HG03442 (cell line): ENCODE measurements at regions not wholly inside any gene's neighbourhood (a gene's known extent, or its start where the extent isn't known, plus 50 kb on each side); places are given as distances from the start of the nearest gene placed in this dataset.
A peak's percentile ranks its signal among the peaks of the same experiment; 100 is the strongest.

ENCODE experiments used
- ATAC-seq: cut with Tn5 transposase; IDR thresholded peaks from one replicate; pipeline ENCODE4 v1.9.1; 2021; ENCODE audit warnings: mild to moderate bottlenecking, moderate library complexity; ENCODE audit not compliant: unreplicated experiment

DNA sequence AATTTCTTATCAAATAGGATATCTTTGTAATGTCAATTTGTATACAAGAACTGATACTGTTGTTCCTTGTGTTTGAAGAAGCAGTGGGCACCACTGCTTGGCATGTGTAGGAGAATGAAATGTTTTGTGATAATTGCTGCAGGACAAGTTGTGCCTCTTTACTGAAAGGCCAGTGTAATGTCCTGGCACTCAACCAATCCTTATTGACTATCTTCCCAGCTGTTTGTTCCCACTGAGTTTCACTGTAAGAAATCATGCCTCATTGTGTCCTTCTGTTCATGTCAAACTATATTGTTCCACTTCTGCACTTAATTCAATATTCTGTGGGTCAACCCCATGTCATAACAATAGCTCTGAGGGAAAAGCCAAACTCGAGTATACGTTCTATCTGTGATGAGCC lies 136.1 kb upstream of the FAM83B start:
- no peak for ATAC-seq

DNA sequence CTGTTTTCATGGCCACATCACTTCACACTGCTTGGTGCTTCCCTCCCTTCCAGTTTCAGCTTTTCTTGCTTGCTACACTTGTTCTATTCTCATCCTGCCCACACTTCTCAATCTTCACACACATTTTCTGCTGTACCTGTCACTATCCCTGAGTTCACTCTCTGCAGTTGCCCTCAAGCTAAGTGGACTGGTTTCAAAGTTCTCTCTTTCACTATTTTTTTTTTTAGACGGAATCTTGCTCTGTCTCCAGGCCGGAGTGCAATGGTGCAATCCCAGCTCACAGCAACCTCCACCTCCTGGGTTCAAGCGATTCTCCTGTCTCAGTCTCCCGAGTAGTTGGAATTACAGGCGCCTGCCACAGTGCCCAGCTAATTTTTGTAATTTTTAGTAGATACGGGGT lies 130.6 kb upstream of the FAM83B start:
- no peak for ATAC-seq

GRCh38 chr6:54716877-54717276 lies 129.7 kb upstream of the FAM83B start:
- ATAC-seq: no peak

GRCh38 chr6:54717849-54718455 lies 128.6 kb upstream of the FAM83B start:
- peak; percentile 87 for ATAC-seq

DNA sequence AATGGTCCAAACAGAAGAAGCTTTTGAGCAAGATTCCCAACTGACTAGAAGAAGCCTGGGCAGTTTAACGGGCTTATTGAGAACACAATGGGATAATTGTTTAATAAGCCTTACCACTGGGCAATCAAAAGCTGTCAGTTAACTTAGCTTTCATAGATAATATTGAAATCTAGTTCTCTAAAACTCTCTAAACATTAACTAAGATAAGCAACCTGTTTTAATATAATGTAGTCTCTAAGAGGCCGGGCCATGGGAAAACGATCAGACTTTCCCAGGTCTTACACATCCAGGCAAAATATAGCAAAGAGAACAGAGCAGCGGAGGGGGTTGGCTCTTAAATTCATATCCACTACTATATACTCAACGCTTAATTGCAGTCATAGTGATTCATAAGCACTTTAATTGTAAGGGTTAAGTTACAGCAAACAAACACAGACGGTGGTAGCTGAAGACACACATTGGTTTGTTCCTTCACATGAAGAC lies 128.0 kb upstream of the FAM83B start:
- ATAC-seq: no peak

GRCh38 chr6:54719131-54719530 lies 127.4 kb upstream of the FAM83B start:
- no peak for ATAC-seq

DNA sequence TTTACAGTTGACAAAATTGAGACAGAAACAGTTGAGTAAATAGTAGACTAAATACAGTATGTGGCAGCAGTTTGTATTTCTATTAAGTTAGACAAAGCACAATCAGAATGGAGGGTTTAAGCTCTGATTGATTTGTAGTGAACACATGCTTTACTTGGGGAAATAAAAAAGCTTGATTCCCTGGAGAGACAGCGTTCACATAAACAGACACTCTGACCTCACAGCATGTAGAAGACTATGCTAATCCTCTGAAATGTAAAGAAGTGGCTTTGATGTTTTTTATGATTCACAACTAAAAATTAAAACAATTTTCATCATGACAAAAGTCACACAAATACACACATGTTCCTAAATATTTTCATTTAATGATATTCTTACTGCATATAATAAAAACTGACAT lies 126.9 kb upstream of the FAM83B start:
- ATAC-seq: no peak

DNA sequence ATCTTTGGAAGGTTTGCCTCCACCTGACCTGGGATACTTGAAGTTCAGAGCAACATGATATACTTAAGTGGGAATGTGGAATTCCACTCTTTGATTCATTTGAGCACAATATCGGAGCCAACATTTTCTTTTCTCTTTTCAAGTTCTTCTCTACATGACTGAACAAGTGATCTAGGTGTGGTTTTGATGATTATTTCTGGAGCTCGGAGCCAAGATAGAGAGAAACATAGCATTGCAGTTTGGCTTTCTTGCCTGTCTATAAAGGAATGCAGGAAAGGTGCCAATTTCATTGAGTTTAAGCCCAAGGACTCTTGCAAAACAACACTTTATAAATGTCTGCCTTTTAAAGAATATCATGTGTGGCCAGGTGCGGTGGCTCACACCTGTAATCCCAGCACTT lies 124.2 kb upstream of the FAM83B start:
- no peak for ATAC-seq

DNA sequence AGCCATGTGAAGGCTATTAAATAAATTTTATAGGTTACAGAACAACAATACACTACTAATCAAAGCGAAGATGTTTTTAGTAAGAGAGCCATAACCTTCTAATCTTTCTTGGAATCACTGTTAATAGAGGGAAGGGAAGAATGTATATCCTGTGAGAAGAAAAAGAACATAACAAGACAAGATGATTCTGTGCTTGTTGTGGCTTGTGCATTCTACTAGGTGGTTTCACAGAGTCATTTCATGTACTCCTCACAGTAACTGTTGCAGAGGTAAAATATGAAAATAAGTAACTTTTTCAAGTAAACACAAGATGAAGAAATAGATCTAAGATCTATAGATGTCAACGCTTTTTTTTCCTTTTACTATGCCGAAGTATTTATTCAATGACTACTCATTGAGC lies 116.9 kb upstream of the FAM83B start:
- no peak for ATAC-seq

- no peak for ATAC-seq
Observed at GRCh38 chr6:54730767-54731630, 115.6 kb upstream of the FAM83B start.

GRCh38 chr6:54737247-54737646 lies 109.3 kb upstream of the FAM83B start:
- peak; percentile 54 for ATAC-seq

DNA sequence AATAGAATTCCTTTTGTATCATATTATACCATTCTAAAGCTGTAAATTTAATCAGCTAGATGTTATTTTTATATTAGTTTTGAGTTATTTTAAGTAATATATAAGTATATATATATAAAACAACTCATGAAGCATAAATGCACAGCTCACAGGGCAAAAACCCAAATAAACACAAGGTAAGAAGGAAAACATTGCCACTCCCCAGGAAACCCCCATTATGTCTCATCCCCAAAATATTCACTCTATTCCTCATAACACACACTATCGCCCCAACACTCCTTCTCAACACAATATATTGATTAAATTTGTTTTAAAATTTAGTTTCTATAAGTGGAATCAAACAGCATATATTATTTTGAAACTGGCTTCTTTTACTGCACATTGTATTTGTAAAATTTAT lies 98.6 kb upstream of the FAM83B start:
- ATAC-seq: no peak

GRCh38 chr6:54754406-54754805 lies 92.2 kb upstream of the FAM83B start:
- no peak for ATAC-seq

DNA sequence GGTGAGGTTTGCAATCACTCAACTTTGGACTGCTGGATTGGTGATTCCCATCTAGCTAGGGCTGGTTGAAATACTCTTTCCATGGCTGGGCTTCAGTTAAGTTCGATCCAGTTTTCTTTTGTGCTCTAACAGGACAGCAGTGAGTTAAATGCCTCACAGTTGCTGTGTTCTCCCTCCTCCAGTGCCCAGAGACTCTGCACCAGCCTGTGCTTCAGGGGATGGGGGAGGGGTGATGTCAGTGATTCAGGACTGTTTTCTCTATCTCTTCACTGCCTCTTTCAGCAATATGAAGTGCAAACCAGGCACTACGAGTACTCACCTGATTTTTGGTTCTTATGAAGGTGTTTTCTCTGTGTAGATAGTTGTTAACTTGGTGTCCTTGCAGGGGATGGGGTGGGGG lies 88.2 kb upstream of the FAM83B start:
- ATAC-seq: no peak

GRCh38 chr6:54768494-54768893 lies 78.1 kb upstream of the FAM83B start:
- no peak for ATAC-seq

DNA sequence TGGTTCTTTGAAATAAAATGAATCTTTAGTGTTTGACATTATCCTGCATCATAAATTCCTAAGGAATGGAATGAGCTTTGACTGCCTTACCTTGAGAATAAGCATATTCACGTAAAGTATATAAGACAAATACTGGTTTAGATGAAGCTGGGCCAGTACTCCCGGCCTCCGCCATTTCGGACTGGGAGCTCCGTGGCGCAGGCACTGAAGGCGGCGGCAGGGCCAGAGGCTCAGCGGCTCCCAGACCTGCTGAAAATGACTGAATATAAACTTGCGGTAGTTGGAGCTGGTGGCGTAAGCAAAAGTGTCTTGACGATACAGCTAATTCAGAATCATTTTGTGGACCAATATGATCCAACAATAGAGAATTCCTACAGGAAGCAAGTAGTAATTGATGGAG lies 76.2 kb upstream of the FAM83B start:
- ATAC-seq: no peak

GRCh38 chr6:54771968-54772367 lies 74.6 kb upstream of the FAM83B start:
- ATAC-seq: no peak

DNA sequence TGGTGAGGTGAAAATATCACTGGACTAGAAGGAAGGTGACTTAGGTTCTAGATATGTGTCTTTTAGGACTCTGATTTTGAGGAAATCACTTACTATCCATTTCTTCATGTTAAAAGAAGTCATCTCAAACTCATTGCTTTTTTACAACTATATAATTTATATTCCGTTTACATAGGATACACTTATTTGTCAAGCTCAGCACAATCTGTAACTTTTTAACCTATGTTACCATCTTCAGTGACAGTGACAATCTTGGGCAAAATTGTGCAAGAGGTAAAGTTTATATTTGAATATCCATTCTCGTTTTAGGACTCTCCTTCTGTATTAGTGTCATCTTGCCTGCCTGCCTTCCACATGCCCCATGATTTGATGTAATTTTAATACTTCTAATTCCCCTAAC lies 74.0 kb upstream of the FAM83B start:
- no peak for ATAC-seq

DNA sequence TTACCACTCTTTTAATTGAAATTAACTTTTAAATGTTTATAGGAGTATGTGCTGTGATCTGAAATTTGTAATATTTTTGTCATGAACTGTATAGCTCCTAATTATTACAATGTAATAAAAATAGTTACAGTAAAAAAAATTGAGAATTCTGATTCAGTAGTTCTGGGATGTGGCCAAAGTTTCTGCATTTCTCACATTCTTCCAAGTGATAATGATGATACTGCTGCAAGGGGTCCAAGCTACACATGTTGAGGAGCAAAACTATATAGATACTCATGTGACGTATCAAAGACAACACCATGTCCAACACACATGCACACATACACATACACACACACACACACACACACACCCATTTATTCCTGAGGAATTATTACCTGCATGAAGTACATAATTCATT lies 71.0 kb upstream of the FAM83B start:
- ATAC-seq: no peak

DNA sequence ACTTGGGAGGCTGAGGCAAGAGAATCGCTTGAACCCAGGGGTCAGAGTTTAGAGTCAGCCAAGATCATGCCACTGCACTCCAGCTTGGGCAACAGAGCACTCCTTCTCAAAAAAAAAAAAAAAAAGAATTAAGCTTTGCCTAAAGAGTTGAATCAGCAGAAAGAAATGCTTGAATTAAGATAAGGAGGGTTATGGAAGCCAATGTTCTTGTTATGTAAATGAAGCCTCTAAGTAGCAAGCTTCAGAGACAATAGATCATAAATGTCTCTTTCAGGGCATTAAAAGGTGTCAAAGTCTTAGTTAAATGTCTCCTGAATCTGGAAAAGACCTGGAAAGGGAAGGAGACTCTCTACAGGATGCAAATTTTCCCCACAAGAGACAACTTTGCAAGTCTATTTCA lies 69.7 kb upstream of the FAM83B start:
- no peak for ATAC-seq

DNA sequence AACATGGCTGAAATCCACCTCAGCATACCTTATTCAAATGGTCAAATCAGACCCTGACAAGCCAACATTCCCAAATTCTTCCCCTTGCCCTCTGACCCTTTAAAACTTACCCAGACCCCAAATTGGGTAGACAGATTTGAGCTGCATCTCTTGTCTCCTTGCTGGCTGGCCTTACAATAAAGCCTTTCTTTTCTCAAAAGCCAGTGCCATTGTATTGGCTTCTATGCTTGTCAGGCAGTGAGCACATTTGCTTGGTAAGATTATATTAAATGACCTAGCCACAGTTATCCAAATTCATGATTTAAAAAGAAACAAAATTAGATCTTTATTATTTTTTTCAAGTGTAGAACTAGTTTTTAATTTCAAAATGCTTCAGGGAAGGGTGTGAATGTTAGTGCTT lies 67.8 kb upstream of the FAM83B start:
- no peak for ATAC-seq

DNA sequence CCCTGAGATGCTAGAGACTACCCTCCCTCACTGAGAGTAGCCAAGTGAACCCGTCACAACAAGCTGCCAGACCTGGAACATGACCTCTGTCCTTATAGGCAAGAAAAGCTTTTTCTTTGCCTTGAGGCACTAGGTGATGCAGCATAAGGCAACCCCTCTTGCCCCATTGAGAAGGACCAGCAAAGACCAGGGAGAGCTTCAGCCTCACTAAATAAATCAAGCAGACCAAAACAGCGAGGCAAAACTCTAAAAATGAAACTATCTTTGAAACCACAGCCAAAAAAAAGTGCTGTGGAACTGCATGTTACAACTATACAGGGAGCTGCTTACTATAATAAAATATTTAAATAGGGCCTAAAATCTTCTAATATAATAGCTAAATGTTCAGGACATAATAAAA lies 62.6 kb upstream of the FAM83B start:
- no peak for ATAC-seq

- no peak for ATAC-seq
Observed at GRCh38 chr6:54786154-54786553, 60.4 kb upstream of the FAM83B start.
